ENCODE measurements at regions not wholly inside any gene's neighbourhood (a gene's known extent, or its start where the extent isn't known, plus 50 kb on each side); places are given as distances from the start of the nearest gene placed in this dataset.

DNA sequence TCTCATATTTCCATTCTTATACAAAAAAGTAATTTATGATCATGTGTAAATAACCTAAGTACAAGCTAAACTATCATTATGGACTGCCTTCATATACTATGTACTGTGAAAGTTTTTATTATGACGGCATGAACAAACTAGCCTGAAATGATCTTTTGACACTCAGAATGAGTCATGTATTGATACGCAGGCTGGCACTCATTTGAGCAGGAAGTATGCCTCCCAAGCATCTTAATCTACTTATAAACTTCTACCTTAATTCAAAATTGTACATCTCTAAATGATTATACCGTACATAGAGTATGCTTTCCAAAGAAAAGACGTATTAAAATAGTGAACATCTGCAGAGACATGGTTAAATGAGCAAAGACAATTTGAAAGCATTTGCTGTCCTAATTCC, 207.1 kb upstream of the SPOPL start:
- POLR2A ChIA-PET, result no interaction called here
- Histone ChIP-seq H3K4me1 (ENCODE audit: control insufficient read depth, extremely low read depth, insufficient read depth, low read length) (peaks cover 4% of the 10 kb centered on the region), H3K36me3 (ENCODE audit: control insufficient read depth in 2 of 2, extremely low read depth in 1 of 2, insufficient read depth in 2 of 2, low read length in 2 of 2) (no peaks in the 10 kb centered on the region), H3K79me2 (ENCODE audit: control insufficient read depth, insufficient read depth, low read length) (no peaks in the 10 kb centered on the region), H3K9me3 (replicated peaks; ENCODE audit: control insufficient read depth, insufficient read depth, low read length) (no peaks in the 10 kb centered on the region), H3K4me3 (replicated peaks in 1 of 3; ENCODE audit: insufficient read depth in 1 of 3, low read depth in 1 of 3, low read length in 3 of 3) (no peak overlapping the region), H4K20me1 (replicated peaks; ENCODE audit: control insufficient read depth, extremely low read depth, insufficient read depth, low read length) (no peaks in the 10 kb centered on the region), H3K9me1 (replicated peaks; ENCODE audit: control insufficient read depth, extremely low read depth, insufficient read depth, low read length) (no peaks in the 10 kb centered on the region), H3K27ac (ENCODE audit: insufficient read depth, low read depth, low read length) (no peak overlapping the region), H3K9ac (replicated peaks; ENCODE audit: extremely low read depth, insufficient read depth, low read length) (no peak overlapping the region), H2AFZ (ENCODE audit: low read depth, low read length) (no peak overlapping the region), H3K4me2 (ENCODE audit: insufficient read depth, low read length) (no peak overlapping the region), H3K27me3 (ENCODE audit: control insufficient read depth in 2 of 2, insufficient read depth in 2 of 2, low read length in 2 of 2) (no peaks in the 10 kb centered on the region)
- CTCF ChIA-PET, result interaction anchor here (1.0 kb wide), 1 partner anchor 85 kb away, joined by 3 read pairs; no protein-coding TSS in a partner anchor
- FAIRE-seq (no peak), DNase-seq (ENCODE audit: low read depth, low spot score) (peak; percentile 24)
- TF ChIP-seq, protein P1, sequence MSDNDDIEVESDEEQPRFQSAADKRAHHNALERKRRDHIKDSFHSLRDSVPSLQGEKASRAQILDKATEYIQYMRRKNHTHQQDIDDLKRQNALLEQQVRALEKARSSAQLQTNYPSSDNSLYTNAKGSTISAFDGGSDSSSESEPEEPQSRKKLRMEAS (IDR thresholded peaks at IDR 0.05; ENCODE audit: insufficient read depth, insufficient read length), result no peak
- no peak for TF ChIP-seq EZH2 (IDR thresholded peaks at IDR 0.05; ENCODE audit: borderline replicate concordance, low read depth, low read length, severe bottlenecking)
- TF ChIP-seq POLR2A (IDR thresholded peaks at IDR 0.05; ENCODE audit: low read depth, low read length), result no peak
- peak; percentile 22 for TF ChIP-seq JUN (IDR thresholded peaks at IDR 0.05; ENCODE audit: borderline replicate concordance, insufficient read depth, insufficient read length, low read depth)
- dilution Hi-C loops (cut with MboI; ENCODE audit: extremely low pct_ligation_motif_present, low sequenced_read_pairs), result no loop called here
- BruUV-seq (replicated peaks), result no TSS peak
- intact Hi-C loops (cut with micrococcal nuclease), result no loop called here

DNA sequence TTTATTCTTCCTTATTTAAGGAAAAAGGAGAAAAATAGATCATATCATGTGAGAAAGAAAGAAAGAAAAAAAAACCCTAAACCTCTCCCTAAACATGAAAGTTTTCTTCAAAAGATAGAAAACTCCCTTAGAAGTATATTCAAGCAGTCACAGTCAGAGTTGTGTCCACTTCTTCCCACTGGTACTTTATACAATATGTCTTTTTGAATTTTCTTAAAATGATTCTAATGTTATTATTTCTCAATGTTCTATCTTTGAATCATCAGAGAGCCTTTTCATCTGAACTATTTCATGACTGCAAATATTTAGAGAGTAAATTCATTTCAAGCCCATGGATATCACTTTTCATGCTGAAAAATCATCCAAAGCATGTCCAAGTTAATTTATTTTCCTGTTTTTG, 205.2 kb upstream of the SPOPL start:
- H3K4me2 ChIP-seq (ENCODE audit: insufficient read depth, low read length), result no peak overlapping the region
- no peak for TF ChIP-seq MYC (IDR thresholded peaks at IDR 0.05; ENCODE audit: low read depth, low read length)
- no peak for TF ChIP-seq POLR2AphosphoS5 (IDR thresholded peaks at IDR 0.05; ENCODE audit: insufficient read depth, low read depth, low read length)
- no peak for TF ChIP-seq FOS (IDR thresholded peaks at IDR 0.05; ENCODE audit: borderline replicate concordance, insufficient read depth, low read length)
- no peak for TF ChIP-seq POLR2A (IDR thresholded peaks at IDR 0.05; ENCODE audit: low read depth, low read length)
- no peak for TF ChIP-seq GATA2 (IDR thresholded peaks at IDR 0.05; ENCODE audit: insufficient read depth, insufficient read length, low read depth, low read length)
- TF ChIP-seq JUN (IDR thresholded peaks at IDR 0.05; ENCODE audit: borderline replicate concordance, insufficient read depth, insufficient read length, low read depth), result no peak
- TF ChIP-seq EZH2 (IDR thresholded peaks at IDR 0.05; ENCODE audit: borderline replicate concordance, low read depth, low read length, severe bottlenecking), result no peak
- TF ChIP-seq, protein P1 (IDR thresholded peaks at IDR 0.05; ENCODE audit: insufficient read depth, insufficient read length), result no peak
- TF ChIP-seq, protein P2, sequence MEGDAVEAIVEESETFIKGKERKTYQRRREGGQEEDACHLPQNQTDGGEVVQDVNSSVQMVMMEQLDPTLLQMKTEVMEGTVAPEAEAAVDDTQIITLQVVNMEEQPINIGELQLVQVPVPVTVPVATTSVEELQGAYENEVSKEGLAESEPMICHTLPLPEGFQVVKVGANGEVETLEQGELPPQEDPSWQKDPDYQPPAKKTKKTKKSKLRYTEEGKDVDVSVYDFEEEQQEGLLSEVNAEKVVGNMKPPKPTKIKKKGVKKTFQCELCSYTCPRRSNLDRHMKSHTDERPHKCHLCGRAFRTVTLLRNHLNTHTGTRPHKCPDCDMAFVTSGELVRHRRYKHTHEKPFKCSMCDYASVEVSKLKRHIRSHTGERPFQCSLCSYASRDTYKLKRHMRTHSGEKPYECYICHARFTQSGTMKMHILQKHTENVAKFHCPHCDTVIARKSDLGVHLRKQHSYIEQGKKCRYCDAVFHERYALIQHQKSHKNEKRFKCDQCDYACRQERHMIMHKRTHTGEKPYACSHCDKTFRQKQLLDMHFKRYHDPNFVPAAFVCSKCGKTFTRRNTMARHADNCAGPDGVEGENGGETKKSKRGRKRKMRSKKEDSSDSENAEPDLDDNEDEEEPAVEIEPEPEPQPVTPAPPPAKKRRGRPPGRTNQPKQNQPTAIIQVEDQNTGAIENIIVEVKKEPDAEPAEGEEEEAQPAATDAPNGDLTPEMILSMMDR (IDR thresholded peaks at IDR 0.05; ENCODE audit: extremely low read depth in 1 of 2, insufficient read depth in 1 of 2, low read depth in 1 of 2, low read length in 2 of 2), result no peak
- H3K9ac ChIP-seq (replicated peaks; ENCODE audit: extremely low read depth, insufficient read depth, low read length), result no peak overlapping the region
- no peak for FAIRE-seq
- H3K27ac ChIP-seq (ENCODE audit: insufficient read depth, low read depth, low read length), result no peak overlapping the region
- ChIA-PET CTCF (no interaction called here), POLR2A (no interaction called here)
- no TSS peak for BruUV-seq (replicated peaks)
- intact Hi-C loops (cut with micrococcal nuclease) (no loop called here), dilution Hi-C loops (cut with MboI; ENCODE audit: extremely low pct_ligation_motif_present, low sequenced_read_pairs) (no loop called here)
- no peaks in the 10 kb centered on the region for H3K79me2 ChIP-seq (ENCODE audit: control insufficient read depth, insufficient read depth, low read length)
- H3K36me3 ChIP-seq (ENCODE audit: control insufficient read depth in 2 of 2, extremely low read depth in 1 of 2, insufficient read depth in 2 of 2, low read length in 2 of 2), result no peaks in the 10 kb centered on the region
- no peaks in the 10 kb centered on the region for H3K27me3 ChIP-seq (ENCODE audit: control insufficient read depth in 2 of 2, insufficient read depth in 2 of 2, low read length in 2 of 2)
- DNase-seq (ENCODE audit: low read depth, low spot score), result no peak
- no peaks in the 10 kb centered on the region for H3K9me3 ChIP-seq (replicated peaks; ENCODE audit: control insufficient read depth, insufficient read depth, low read length)
- no peaks in the 10 kb centered on the region for H3K9me1 ChIP-seq (replicated peaks; ENCODE audit: control insufficient read depth, extremely low read depth, insufficient read depth, low read length)
- peaks cover 4% of the 10 kb centered on the region for H3K4me1 ChIP-seq (ENCODE audit: control insufficient read depth, extremely low read depth, insufficient read depth, low read length)
- no peak overlapping the region for H3K4me3 ChIP-seq (replicated peaks in 1 of 3; ENCODE audit: insufficient read depth in 1 of 3, low read depth in 1 of 3, low read length in 3 of 3)
- no peaks in the 10 kb centered on the region for H4K20me1 ChIP-seq (replicated peaks; ENCODE audit: control insufficient read depth, extremely low read depth, insufficient read depth, low read length)
- H2AFZ ChIP-seq (ENCODE audit: low read depth, low read length), result no peak overlapping the region

Measured in endothelial cell of umbilical vein (primary cell).